ENCODE measurements at regions not wholly inside any gene's neighbourhood (a gene's known extent, or its start where the extent isn't known, plus 50 kb on each side); places are given as distances from the start of the nearest gene placed in this dataset.

GRCh38 chr10:91576096-91576545, 56.8 kb downstream of the PPP1R3C start:
- no peak for DNase-seq

- DNase-seq = no peak
Measured at GRCh38 chr10:91575044-91575610, 57.7 kb downstream of the PPP1R3C start.

GRCh38 chr10:91574236-91574635, 58.6 kb downstream of the PPP1R3C start:
- DNase-seq = no peak

- DNase-seq = no peak
Measured at GRCh38 chr10:91573320-91573719, 59.6 kb downstream of the PPP1R3C start.

GRCh38 chr10:91571671-91572070, 61.2 kb downstream of the PPP1R3C start:
- no peak for DNase-seq

GRCh38 chr10:91570220-91570619, 62.7 kb downstream of the PPP1R3C start:
- DNase-seq = no peak

- no peak for DNase-seq
Measured at GRCh38 chr10:91569522-91569921, 63.3 kb downstream of the PPP1R3C start.

GRCh38 chr10:91567815-91568214, 65.1 kb downstream of the PPP1R3C start:
- peak; percentile 28 for DNase-seq

GRCh38 chr10:91566115-91566514, 66.8 kb downstream of the PPP1R3C start:
- no peak for DNase-seq

GRCh38 chr10:91565226-91565625, 67.6 kb downstream of the PPP1R3C start:
- DNase-seq = no peak

GRCh38 chr10:91564508-91564907, 68.4 kb downstream of the PPP1R3C start:
- no peak for DNase-seq
